SK-N-MC (cell line): ENCODE measurements at regions not wholly inside any gene's neighbourhood (a gene's known extent, or its start where the extent isn't known, plus 50 kb on each side); places are given as distances from the start of the nearest gene placed in this dataset.
"Not testable (repeated sequence)": the region's sequence is repeated elsewhere in the genome, so short reads cannot be mapped to it uniquely, and the experiment has no call there.

ENCODE experiments used
- DNase-seq: peaks from one replicate; pipeline ENCODE4 v3.0.0-alpha.2; 2011; ENCODE audit warnings: low read depth, low spot score
- H3K27ac ChIP-seq: fragments of 200-600 bp; sonication (generic); 2 replicates; pipeline ENCODE4 v1.5.1; 2016; ENCODE audit warnings: mixed run types
- H3K36me3 ChIP-seq: fragments of 200-600 bp; sonication (generic); 2 replicates; pipeline ENCODE4 v1.6.1; 2017; ENCODE audit warnings: antibody characterized with exemption, low read length, mixed read lengths; ENCODE audit not compliant: insufficient read depth
- H3K4me3 ChIP-seq: fragments of 200-600 bp; sonication (generic); 2 replicates; pipeline ENCODE4 v1.5.1; 2016
- H3K9ac ChIP-seq: fragments of 200-600 bp; sonication (generic); 2 replicates; pipeline ENCODE4 v1.8.0; 2017; ENCODE audit warnings: mixed run types, mixed read lengths; ENCODE audit not compliant: insufficient read length
- H3K9me3 ChIP-seq: fragments of 200-600 bp; sonication (generic); 2 replicates; pipeline ENCODE4 v1.6.1; 2017; ENCODE audit warnings: low read depth, mild to moderate bottlenecking, antibody characterized with exemption, low read length, moderate library complexity, mixed read lengths
- EZH2 ChIP-seq: fragments of 200-600 bp; sonication (generic); IDR thresholded peaks from one replicate; pipeline ENCODE4 v1.6.1; 2017; ENCODE audit warnings: antibody characterized with exemption
- FOXP2 ChIP-seq: optimal IDR thresholded peaks from 2 replicates; pipeline ENCODE3; 2011; ENCODE audit warnings: mild to moderate bottlenecking, moderate library complexity; ENCODE audit not compliant: insufficient read depth; ENCODE audit errors: extremely low read length, control extremely low read depth
- POLR2AphosphoS5 ChIP-seq: IDR thresholded peaks from 2 replicates; pipeline ENCODE4 v1.6.1; 2012; ENCODE audit warnings: mild to moderate bottlenecking, low read depth, low read length, borderline replicate concordance

DNA sequence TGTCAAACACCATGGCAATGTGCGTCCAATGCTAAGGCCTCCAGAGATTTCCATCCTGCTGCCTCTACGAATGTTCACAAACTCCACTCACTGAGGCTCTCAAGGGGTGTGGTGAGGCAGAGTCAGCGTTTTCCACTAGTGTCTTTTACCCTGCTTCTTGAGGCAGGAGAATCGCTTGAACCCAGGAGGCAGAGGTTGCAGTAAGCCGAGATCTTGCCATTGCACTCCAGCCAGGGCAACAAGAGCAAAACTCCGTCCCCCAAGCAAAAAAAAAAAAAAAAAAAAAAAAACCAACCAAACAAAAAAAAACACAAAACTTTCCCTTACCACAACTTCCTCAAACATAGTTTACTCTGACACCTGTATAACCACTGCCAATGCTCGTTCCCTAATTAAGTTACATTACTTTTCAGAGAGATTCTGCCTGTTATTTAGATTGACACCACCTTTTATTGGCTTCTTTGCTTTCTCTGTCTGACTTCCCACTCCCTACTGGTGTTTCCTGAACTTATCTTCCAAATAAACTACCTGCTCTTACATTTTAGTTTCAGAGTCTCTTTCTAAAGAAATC is 102.1 kb upstream of the ZNF746 start:
- H3K27ac ChIP-seq: no peak overlapping the region
- DNase-seq: no peak
- H3K9me3 ChIP-seq: no peaks in the 10 kb centered on the region
- peaks cover 32% of the 10 kb centered on the region; the same call in 1 of the 2 replicates for H3K36me3 ChIP-seq
- no peak overlapping the region for H3K9ac ChIP-seq
- TF ChIP-seq EZH2 (no peak), FOXP2 (no peak), POLR2AphosphoS5 (no peak)
- H3K4me3 ChIP-seq: no peak overlapping the region

DNA sequence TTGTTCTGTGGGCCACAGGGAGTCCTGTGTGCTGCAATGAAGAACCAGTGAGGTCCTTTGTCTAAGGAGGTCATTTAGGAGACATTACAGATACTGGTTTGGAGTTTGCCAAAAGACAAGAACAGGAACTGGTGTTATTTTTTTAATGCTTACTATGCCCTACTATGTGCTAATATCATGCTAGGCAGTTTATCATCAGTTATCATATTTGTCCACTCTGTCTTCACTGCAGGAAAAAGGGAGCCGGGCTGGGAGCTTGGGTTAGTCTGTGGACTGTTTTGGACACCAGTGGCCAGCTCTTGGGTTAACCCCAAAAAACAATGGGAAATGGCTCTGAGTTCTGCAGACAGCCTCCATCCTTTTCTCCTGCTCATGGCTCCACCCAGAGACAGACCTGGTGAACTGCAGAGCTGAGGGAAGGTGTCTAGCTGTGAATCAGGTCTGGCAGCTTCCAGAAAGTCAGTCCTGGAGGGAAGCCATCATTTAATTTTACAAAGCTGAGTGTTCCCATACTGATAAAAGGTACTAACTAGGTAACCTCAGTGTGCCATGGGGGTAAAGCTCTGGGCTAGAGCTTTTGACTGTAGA is 101.2 kb upstream of the ZNF746 start:
- Histone ChIP-seq H3K27ac (no peak overlapping the region), H3K9ac (no peak overlapping the region), H3K4me3 (no peak overlapping the region), H3K36me3 (peaks cover 30% of the 10 kb centered on the region; the same call in 1 of the 2 replicates), H3K9me3 (no peaks in the 10 kb centered on the region)
- TF ChIP-seq POLR2AphosphoS5 (no peak), FOXP2 (no peak), EZH2 (no peak)
- no peak for DNase-seq

DNA sequence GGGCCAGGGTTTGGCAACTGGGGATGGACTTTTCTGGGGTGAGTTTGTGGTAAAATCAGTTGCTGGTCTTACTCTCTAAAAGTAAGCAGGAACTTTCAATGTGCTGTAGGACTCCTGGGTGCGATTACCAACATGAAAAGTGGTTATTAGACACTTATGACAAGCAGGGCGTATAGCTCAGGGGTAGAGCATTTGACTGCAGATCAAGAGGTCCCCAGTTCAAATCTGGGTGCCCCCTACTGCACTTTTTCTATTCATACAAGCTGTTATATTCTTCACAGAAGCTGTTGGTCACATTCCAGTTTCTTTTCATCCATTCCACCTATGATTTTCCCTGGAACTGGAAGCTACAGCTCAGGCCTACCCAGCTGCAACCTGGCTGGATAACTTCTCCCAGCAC is 100.2 kb upstream of the ZNF746 start:
- H3K9ac ChIP-seq, DNase-seq, H3K27ac ChIP-seq, H3K4me3 ChIP-seq, H3K9me3 ChIP-seq: not testable (repeated sequence)
- peaks cover 21% of the 10 kb centered on the region; the same call in 1 of the 2 replicates for H3K36me3 ChIP-seq

DNA sequence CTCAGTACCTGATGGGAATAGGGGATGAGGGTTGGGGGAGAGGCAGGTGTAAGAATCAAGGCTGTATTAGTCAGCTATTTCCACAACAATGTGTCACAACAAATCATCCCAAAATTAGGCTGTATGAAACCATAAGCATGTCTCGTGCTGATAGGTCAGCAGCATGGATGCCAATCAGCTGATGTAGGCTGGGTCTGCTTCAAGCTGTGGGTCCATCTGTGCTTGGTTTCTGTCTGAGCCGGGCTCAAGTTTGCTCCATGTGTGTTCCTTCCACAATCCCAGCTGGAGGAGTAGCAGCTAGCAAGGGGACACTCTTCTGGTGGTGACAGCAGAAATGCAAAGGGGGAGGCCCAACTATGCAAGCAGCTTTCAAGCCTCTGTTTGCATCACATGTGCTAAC is 97.9 kb upstream of the ZNF746 start:
- TF ChIP-seq FOXP2: no peak
- TF ChIP-seq POLR2AphosphoS5: no peak
- no peak for TF ChIP-seq EZH2
- H3K27ac ChIP-seq: no peak overlapping the region
- no peak overlapping the region for H3K9ac ChIP-seq
- H3K36me3 ChIP-seq: peaks cover 8% of the 10 kb centered on the region; the same call in 1 of the 2 replicates
- no peaks in the 10 kb centered on the region for H3K9me3 ChIP-seq
- no peak for DNase-seq
- H3K4me3 ChIP-seq: no peak overlapping the region

DNA sequence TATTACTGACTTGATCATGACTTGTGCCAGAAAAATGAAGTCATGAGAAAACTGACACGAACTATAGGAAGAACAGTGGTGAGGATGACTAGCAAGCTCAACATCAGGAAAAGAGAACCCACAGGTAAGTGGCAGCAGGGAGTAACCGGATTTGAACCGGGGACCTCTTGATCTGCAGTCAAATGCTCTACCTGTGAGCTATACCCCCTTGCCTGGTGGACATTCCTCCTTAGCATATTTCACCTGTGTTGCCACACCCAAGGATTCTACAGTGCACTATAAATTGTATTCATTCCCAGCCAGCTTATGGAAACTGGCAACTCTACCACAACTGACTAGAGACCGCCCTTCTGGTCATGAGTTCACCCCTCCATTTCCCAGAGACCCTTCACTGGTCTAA is 97.5 kb upstream of the ZNF746 start:
- no peak for DNase-seq
- no peak overlapping the region for H3K27ac ChIP-seq
- H3K4me3 ChIP-seq: no peak overlapping the region
- H3K9ac ChIP-seq: no peak overlapping the region
- TF ChIP-seq FOXP2: no peak
- no peak for TF ChIP-seq POLR2AphosphoS5
- no peak for TF ChIP-seq EZH2
- H3K36me3 ChIP-seq: peaks cover 8% of the 10 kb centered on the region; the same call in 1 of the 2 replicates
- H3K9me3 ChIP-seq: no peaks in the 10 kb centered on the region

DNA sequence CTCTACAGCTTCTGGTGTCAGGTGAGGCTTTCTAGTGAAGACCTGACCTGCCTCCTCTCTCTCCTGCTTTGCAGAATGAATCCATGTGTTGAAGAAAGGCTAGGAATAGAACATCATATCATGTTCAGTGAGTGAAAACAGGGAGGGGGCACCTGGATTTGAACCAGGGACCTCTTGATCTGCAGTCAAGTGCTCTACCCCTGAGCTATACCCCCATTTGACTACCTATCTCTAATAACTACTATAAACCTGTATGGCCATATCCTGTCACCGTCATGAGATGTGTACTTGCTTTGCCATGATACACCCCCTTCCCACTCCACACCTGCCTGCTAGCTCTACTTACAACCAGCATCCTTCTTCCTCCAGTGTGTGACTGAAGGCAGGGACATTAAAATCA is 91.3 kb upstream of the ZNF746 start:
- Histone ChIP-seq H3K27ac (no peak overlapping the region), H3K36me3 (peaks cover 46% of the 10 kb centered on the region), H3K4me3 (no peak overlapping the region), H3K9me3 (no peaks in the 10 kb centered on the region), H3K9ac (no peak overlapping the region)
- no peak for DNase-seq
- TF ChIP-seq EZH2 (no peak), POLR2AphosphoS5 (no peak), FOXP2 (no peak)

DNA sequence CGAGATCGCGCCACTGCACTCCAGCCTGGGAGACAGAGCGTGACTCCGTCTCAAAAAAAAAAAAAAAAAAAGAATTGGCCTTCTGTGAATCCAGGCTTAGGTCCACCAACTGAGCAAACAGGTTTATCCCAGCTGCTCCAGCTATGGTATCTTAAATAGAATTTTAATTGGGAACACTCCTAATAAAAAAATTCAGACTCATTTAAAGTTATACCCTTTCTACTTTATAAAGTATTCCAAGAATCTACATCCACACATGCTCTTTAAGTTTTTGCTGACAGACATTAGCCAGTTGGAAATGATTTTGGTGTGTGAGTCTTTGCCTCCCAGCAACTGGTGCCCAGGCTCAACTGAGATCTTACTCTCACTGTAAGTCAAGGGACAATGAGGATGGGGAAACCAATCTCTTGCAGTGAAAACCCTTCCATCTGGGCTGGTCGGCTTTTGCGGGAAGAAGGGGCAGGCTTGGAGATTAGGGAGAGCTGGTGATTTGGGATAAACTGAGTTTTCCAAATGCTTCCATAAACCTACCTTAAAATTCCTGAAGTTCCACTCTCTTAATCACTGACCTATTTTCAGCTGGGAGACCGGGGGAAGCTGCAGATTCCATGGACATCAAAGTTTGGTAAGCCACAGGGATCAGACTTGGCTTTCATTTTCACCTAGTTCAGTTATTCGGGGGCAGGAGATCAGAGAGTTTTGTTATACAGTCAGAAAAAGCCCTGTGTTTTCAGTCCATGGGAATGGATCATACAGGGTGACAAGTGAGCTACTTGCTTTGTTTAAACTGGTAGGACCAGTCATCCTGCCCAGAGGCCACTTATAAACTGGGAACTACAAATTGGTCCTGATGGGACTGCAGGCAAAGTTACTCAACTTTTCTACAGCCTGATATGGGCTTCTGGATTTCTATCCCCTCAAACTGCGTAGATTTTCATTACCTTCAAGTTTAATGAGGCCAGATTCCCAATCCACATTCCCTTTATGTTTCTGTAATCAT is 89.3 kb upstream of the ZNF746 start:
- no peak overlapping the region for H3K4me3 ChIP-seq
- H3K9ac ChIP-seq: no peak overlapping the region
- no peak overlapping the region for H3K27ac ChIP-seq
- TF ChIP-seq FOXP2 (no peak), POLR2AphosphoS5 (no peak), EZH2 (no peak)
- DNase-seq: no peak
- peaks cover 61% of the 10 kb centered on the region for H3K36me3 ChIP-seq
- H3K9me3 ChIP-seq: no peaks in the 10 kb centered on the region

DNA sequence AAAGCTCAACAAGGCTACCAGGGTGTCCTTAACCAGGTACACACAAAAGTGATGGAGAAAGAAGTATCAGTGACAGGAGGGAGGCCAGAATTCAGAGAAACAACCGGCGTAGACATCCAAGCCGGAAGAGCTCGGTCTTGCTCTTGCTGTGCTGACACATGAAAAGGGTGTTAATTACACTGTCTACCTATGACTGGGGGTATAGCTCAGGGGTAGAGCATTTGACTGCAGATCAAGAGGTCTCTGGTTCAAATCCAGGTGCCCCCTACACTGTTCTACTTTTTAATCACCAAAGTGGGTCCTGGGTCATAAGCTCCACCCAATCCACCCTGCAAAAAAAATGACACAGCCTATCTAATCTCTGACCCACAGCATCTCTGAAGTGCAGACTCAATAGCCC is 86.9 kb upstream of the ZNF746 start:
- Histone ChIP-seq H3K4me3 (no peak overlapping the region), H3K27ac (no peak overlapping the region), H3K9ac (no peak overlapping the region), H3K36me3 (peaks cover 69% of the 10 kb centered on the region), H3K9me3 (0 out of 2 replicates have a peak, but pooled peaks cover 6% of the 10 kb centered on the region)
- DNase-seq: no peak
- no peak for TF ChIP-seq EZH2
- no peak for TF ChIP-seq FOXP2
- no peak for TF ChIP-seq POLR2AphosphoS5
